RWPE1 (cell line): ENCODE measurements at regions not wholly inside any gene's neighbourhood (a gene's known extent, or its start where the extent isn't known, plus 50 kb on each side); places are given as distances from the start of the nearest gene placed in this dataset.

Experiments
- CTCF ChIA-PET: fragments of 350-600 bp; sonication (Branson Sonifier 250); formaldehyde crosslinking; extraction: SDS; loops from one replicate; lab custom pipeline; 2021; lab: Yijun Ruan, JAX
- POLR2A ChIA-PET: fragments of 400-600 bp; formaldehyde crosslinking; extraction: SDS; loops from one replicate; lab custom pipeline; 2020; ENCODE audit warnings: antibody characterized with exemption; ENCODE audit not compliant: low non-redundant PET; lab: Yijun Ruan, JAX
- DNase-seq: peaks from one replicate; pipeline ENCODE4 v3.0.0; 2012; ENCODE audit warnings: low spot score
- H3K27ac ChIP-seq: fragments of 450-650 bp; 2 replicates; pipeline ENCODE4 v1.5.1; 2017
- CTCF ChIP-seq: fragments of 450-650 bp; conservative IDR thresholded peaks from 2 replicates; pipeline ENCODE4 v1.5.1; 2017; ENCODE audit warnings: low read depth, mild to moderate bottlenecking

DNA sequence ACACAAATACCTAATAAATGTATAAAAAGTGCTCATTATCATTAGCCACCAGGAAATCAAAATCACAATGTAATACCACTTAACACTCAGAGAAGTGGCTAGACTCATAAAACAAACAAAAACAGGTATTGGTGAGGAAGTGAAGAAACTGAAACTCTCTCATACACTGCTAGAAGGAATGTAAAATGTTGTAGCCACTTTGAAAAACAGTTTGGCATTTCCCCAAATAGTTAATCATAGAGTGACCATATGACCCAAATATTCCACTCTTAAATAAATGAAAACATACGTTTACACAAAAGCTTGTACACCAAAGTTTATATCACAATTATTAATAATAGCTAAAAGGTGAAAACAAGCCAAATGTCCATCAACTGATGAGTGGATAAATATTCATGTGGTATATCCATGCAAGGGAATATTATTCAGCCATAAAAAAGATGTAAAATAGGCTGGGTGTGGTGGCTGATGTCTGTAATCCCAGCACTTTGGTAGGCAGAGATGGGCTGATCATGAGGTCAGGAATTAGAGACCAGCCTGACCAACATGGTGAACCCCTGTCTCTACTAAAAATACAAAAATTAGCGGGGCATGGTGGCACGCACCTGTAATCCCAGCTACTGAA, 86.2 kb upstream of the COL5A2 start:
- TF ChIP-seq CTCF = no peak
- POLR2A ChIA-PET = no interaction called here
- CTCF ChIA-PET = no interaction called here
- H3K27ac ChIP-seq = no peak overlapping the region
- no peak for DNase-seq

DNA sequence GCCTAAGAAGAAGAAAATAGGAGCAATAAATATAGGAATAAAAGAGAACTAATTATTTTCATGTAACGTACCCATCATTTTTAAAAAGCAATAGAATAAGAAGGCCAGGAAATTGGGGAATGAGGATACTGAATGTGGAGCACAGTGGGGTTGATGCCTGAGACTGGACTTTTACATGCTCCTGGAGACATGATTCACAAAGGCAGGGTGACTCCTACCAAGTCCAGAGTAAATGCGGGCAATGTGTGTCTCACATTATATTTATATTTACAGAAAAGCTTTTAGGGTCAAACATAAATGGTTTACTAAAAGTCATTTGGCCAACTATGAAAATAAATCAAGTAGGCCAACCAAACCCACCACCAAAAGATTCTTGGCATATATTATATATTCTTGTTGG, 87.9 kb upstream of the COL5A2 start:
- H3K27ac ChIP-seq = no peak overlapping the region
- DNase-seq = no peak
- ChIA-PET CTCF (no interaction called here), POLR2A (no interaction called here)
- no peak for TF ChIP-seq CTCF

GRCh38 chr2:189267925-189268579, 88.5 kb upstream of the COL5A2 start:
- ChIA-PET POLR2A (no interaction called here), CTCF (no interaction called here)
- no peak for TF ChIP-seq CTCF
- H3K27ac ChIP-seq = no peak overlapping the region
- no peak for DNase-seq

DNA sequence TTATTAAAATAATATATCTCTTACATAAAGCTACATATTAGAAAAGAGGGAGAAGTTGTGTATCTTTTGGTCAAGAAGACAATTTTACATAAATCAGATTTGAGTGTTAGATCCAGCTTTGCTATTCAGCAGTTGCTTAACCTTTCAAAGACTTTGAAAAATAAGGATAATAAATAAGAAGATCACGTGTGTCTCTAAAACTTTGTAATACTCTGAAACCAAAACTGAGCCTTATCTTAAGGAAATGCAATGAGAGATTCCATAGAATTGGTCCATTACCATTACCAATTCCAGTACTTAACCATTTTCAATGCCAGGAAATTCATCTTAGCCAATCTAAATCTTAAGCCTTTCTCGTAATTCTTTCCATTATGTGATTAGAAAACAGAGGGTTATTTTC, 89.2 kb upstream of the COL5A2 start:
- no peak overlapping the region for H3K27ac ChIP-seq
- TF ChIP-seq CTCF = no peak
- ChIA-PET CTCF (no interaction called here), POLR2A (no interaction called here)
- DNase-seq = no peak

GRCh38 chr2:189273734-189274133, 94.2 kb upstream of the COL5A2 start:
- DNase-seq = no peak
- CTCF ChIA-PET = no interaction called here
- no peak for TF ChIP-seq CTCF
- POLR2A ChIA-PET = no interaction called here
- no peak overlapping the region for H3K27ac ChIP-seq

DNA sequence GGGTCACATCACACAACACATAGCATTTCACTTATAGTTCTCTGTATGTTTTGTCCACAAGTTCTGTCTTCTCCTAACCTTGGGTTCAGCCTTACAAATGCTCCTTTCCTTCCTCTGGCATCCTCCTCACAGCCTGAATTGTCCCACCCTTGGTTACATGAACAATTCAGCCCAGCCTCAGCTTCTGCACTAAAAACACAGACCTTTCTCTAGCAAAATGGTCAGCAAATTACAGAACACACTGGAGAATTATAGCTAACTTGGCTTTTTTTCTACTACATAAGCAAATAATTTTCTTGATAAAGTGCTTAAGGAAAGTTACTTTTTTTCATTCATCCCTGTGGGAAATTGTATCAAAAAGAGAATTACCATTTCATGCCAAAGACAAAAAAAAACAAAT, 94.8 kb upstream of the COL5A2 start:
- CTCF ChIA-PET = no interaction called here
- no peak for DNase-seq
- POLR2A ChIA-PET = no interaction called here
- no peak overlapping the region for H3K27ac ChIP-seq
- no peak for TF ChIP-seq CTCF
